GM19239 (cell line): ENCODE measurements at regions not wholly inside any gene's neighbourhood (a gene's known extent, or its start where the extent isn't known, plus 50 kb on each side); places are given as distances from the start of the nearest gene placed in this dataset.
"Not testable (repeated sequence)": the region's sequence is repeated elsewhere in the genome, so short reads cannot be mapped to it uniquely, and the experiment has no call there.

Source experiments
- DNase-seq: peaks from one replicate; pipeline ENCODE4 v3.0.0; 2011; ENCODE audit warnings: low spot score; ENCODE audit not compliant: insufficient read length
- FAIRE-seq: peaks from 2 replicates; lab custom pipeline; 2011; peaks lifted over from hg19 to GRCh38; lab: Jason Lieb, UNC

DNA sequence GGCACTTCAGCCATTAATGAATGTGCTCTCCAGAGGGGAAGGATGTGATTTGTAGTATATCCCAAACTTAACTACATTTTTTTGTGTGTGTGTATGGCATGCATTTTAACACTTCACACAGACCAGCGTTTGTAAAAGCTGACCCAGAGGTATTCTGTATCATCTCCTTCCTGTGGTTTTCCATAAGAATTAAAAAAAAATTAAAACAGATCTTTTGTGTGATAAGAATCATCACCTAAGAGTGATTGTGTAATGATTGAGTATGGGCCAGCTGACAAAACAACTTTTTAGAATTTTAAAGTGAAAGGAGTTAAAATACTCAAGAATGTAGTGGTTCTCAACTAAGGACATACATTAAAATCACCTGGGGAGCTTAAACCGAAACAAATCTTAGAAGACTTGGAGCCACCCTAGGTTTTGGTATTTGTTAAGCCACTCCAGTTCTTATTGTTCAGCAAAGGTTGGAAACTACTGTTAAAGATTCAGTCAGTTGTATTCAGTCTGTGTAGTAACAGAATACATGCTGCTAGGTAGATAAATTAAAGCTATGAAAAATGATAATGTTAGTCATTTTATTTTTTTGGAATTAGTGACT, 120.1 kb downstream of the HAUS1 start:
- FAIRE-seq (no peak), DNase-seq (no peak)

- FAIRE-seq (peak; percentile 18), DNase-seq (no peak)
Observed at GRCh38 chr18:46226461-46226860, 122.3 kb downstream of the HAUS1 start.

- FAIRE-seq, DNase-seq: not testable (repeated sequence)
Observed at GRCh38 chr18:46229641-46230040, 125.5 kb downstream of the HAUS1 start.

DNA sequence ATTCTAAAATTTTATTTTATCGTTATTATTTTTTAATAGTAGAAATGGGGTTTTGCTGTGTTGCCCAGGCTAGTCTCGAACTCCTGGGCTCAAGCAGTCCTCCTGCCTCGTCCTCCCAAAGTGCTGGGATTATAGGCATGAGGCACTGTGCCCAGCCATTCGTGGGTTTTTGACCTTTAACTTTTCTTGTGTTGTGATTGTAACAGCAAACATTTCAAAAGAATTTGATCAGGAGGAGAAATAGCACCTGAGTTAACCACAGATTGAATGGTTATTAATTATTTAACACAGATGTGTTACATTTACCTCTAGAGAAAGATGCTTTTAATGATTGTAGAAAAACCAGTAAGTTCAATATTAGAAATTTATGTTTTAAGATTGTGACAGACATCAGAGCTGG, 132.0 kb downstream of the HAUS1 start:
- no peak for DNase-seq
- no peak for FAIRE-seq

- no peak for FAIRE-seq
- no peak for DNase-seq
Observed at GRCh38 chr18:46237891-46238290, 133.7 kb downstream of the HAUS1 start.

DNA sequence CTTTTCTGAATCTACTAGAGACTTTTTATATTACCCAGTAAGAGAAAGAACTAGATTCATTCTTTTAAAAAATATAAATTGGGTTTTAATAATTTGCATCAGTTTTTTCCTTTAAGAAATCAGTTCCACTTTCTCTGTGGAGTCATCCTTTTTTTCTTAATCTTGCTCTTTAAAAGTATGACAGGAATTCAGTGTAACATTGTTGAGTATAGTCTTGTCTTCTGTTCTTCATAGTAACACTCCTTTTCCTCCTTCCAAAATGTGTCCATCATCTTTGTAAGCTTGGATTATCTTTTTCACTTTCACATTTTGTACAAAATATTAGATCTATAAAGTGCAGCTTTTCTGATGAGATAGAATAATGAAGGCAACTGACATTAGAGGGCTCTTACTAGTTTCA, 135.4 kb downstream of the HAUS1 start:
- DNase-seq, result no peak
- no peak for FAIRE-seq

DNA sequence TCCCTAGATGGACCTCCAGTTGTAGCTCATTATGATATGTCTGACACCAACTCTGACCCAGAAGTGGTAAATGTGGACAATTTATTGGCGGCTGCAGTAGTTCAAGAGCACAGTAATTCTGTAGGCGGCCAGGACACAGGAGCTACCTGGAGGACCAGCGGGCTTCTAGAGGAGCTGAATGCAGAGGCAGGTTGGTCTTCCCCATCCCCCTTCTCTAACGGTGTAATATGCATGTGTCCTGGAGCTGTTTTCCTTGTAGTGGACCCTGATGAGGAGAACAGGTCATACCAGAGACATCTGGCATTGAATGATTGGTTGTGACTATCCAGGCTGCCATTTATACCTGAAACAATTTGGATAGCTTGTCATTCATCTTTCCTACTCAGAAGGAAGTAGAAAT, 135.8 kb downstream of the HAUS1 start:
- FAIRE-seq, result peak; percentile 14
- DNase-seq, result no peak

DNA sequence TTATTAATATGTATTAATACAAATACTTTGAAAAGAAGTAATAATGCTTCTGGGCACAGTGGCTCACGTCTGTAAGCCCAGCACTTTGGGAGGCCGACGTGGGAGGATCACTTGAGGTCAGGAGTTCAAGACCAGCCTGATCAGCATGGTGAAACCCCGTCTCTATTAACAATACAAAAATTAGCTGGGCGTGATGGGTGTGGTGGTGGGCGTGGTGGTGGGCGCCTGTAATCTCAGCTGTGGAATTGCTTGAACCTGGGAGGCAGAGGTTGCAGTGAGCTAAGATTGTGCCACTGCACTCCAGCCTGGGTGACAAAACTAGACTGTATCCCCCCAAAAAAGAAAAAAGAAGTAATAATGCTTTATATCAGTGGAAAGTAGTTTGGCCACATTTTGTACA, 137.2 kb downstream of the HAUS1 start:
- not testable (repeated sequence) for FAIRE-seq, DNase-seq

- FAIRE-seq (no peak), DNase-seq (no peak)
Observed at GRCh38 chr18:46242183-46242582, 138.0 kb downstream of the HAUS1 start.

DNA sequence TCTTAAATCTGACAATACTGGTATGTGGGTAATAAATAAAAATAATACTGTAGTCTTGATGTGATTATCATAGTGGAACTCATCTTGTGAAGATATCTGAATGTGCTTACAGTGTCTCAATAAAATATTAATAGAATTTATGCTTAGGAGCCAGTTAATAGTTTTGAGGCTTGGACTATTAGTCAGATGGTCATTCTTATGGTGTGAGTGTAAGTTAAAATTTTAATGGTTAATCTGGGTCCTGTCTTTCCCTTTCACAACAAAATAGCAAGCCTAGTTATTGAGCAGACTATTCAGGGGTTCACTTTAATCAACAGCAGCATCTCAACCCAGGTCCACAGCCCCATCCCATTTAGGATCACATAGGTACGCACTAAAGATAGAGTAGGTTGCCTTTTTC, 138.9 kb downstream of the HAUS1 start:
- DNase-seq (no peak), FAIRE-seq (no peak)

GRCh38 chr18:46243673-46244072, 139.5 kb downstream of the HAUS1 start:
- FAIRE-seq (no peak), DNase-seq (no peak)

DNA sequence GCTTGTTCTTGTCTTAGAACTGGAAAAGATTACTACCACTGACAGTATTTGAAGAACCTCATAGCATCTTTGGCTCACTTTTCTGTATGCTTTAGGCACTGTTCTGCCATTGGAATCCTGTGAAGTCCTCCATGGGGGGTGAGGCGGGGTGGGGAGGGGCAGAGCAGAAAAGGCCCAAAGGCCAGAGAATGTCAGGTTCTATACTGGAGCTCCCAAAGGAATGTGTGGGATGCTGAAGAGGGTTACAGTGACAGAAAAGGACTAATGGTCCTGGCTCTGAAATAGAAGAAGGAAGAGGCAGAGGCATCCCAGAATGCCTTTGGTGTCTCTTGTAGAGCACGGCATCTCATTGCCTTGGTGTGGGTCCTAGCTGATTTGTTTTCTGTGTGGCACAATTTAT, 141.9 kb downstream of the HAUS1 start:
- DNase-seq, result no peak
- FAIRE-seq, result no peak

- FAIRE-seq (no peak), DNase-seq (no peak)
Observed at GRCh38 chr18:46247942-46248341, 143.8 kb downstream of the HAUS1 start.

DNA sequence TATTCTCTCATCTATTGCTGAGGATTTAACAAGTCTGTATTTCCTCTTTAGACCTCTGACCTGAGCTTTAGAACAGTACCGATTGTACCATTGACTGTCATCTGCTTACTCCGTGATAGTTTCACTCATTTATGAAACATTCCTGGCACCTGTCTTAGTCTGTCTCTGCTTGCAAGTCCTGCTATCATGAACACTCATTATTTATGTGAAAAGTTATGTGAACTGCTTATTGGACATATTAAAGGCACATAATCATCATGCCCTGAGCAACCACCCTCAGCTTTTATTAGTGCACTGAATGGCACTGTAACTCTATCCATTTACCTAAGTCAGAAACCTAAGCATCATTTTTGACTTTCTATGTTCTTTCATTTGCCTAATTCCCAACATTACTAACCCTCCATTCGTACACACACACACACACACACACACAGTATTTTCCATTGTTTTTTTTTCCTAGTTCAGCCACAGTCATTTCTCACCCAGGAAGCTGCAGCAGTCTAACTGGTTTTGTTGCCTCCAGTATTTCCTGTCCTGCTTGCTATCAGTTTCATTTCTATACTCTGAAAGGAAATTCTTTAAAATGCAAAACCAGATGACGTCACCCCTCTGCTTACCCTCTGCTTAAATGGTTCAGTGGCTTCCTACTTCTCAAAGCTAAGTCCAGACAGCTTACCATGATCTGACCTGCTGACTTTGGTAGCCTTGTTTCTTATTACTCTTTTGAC, 146.1 kb downstream of the HAUS1 start:
- peak; percentile 65 for DNase-seq
- FAIRE-seq, result peak; percentile 100

DNA sequence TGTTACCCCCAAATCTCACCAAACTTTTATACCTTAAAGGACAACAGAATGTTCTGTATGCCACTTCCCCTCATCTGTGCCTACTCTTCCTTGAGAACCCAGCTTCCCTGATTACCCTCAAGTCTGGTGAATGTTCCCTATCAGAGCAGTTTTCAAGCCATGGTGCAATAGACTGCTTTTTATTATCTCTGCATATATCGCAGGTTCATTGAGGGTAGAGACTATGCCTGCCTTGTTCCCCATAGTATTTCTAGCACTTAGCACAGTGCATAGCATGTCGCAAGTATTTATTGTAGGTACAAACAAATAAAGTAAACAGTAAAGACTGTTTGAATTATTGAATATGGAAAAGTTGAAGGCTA, 146.6 kb downstream of the HAUS1 start:
- no peak for DNase-seq
- no peak for FAIRE-seq

GRCh38 chr18:46252759-46253158, 148.6 kb downstream of the HAUS1 start:
- no peak for FAIRE-seq
- DNase-seq, result no peak

DNA sequence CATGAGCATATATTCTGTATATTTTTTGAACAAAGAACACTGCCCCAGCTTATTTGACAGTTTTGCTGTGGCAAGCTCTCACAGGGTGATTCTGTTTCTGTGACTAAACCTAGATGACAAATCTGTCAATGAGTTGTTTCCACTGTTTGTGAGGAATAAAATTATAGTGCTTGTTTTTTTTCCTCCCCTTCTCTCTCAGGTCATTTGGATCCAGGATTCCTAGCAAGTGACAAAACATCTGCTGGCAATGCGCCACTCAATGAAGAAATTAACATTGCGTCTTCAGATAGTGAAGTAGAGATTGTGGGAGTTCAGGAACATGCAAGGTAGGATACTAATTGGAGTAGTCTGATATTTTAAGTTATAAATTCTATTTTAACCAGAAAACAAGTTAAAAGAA, 149.3 kb downstream of the HAUS1 start:
- FAIRE-seq, result no peak

GRCh38 chr18:46256078-46256477, 151.9 kb downstream of the HAUS1 start:
- no peak for FAIRE-seq
- DNase-seq, result no peak

More for the DNA sequence above, 149.3 kb downstream of the HAUS1 start:
- no peak for DNase-seq

- FAIRE-seq, result no peak
- no peak for DNase-seq
Observed at GRCh38 chr18:46257366-46257765, 153.2 kb downstream of the HAUS1 start.

- DNase-seq (no peak), FAIRE-seq (peak; percentile 52)
Observed at GRCh38 chr18:46260016-46260878, 156.1 kb downstream of the HAUS1 start.

GRCh38 chr18:46260879-46261143, 156.6 kb downstream of the HAUS1 start:
- DNase-seq (no peak), FAIRE-seq (no peak)
